CD14-positive monocyte (primary cell): ENCODE measurements at regions not wholly inside any gene's neighbourhood (a gene's known extent, or its start where the extent isn't known, plus 50 kb on each side); places are given as distances from the start of the nearest gene placed in this dataset.

Experiments used
- DNase-seq, 3 donors: peaks; one replicate each; pipeline ENCODE4 v3.0.0-alpha.2; 2011 to 2022
- H2AFZ ChIP-seq: 2 replicates; pipeline ENCODE4 v1.6.0; 2012; ENCODE audit warnings: mild to moderate bottlenecking, low read depth, low read length, inconsistent platforms; ENCODE audit not compliant: insufficient read depth, poor library complexity, severe bottlenecking
- H3K27ac ChIP-seq, 2 donors: 1 replicate in 1 of 2; 2 replicates in 1 of 2; pipeline ENCODE4 v1.5.1; 2012 to 2013; ENCODE audit warnings: low read length in 2 of 2, control low read depth in 1 of 2, inconsistent platforms in 1 of 2, low read depth in 1 of 2, mild to moderate bottlenecking in 1 of 2
- H3K27me3 ChIP-seq, 2 donors: one replicate each; pipeline versions ENCODE4 v1.6.0 to v1.6.1; 2011 to 2013; ENCODE audit warnings: low read length in 2 of 2; ENCODE audit not compliant: control insufficient read depth in 2 of 2, insufficient read depth in 2 of 2
- H3K36me3 ChIP-seq, 2 donors: replicated peaks in 1 of 2; 1 replicate in 1 of 2; 2 replicates in 1 of 2; pipeline versions ENCODE4 v1.5.1 to v1.6.1; 2012 to 2013; ENCODE audit warnings: low read length in 2 of 2, control low read depth in 1 of 2, inconsistent platforms in 1 of 2, mild to moderate bottlenecking in 1 of 2; ENCODE audit not compliant: insufficient read depth in 2 of 2, control insufficient read depth in 1 of 2
- H3K4me1 ChIP-seq, 2 donors: 1 replicate in 1 of 2; 2 replicates in 1 of 2; pipeline versions ENCODE4 v1.5.1 to v1.6.1; 2012 to 2013; ENCODE audit warnings: low read length in 2 of 2, control low read depth in 1 of 2, inconsistent platforms in 1 of 2, mild to moderate bottlenecking in 1 of 2, moderate library complexity in 1 of 2; ENCODE audit not compliant: insufficient read depth in 2 of 2, control insufficient read depth in 1 of 2
- H3K4me2 ChIP-seq: replicated peaks from 2 replicates; pipeline ENCODE3; 2012; ENCODE audit warnings: low read length, moderate library complexity, mild to moderate bottlenecking; ENCODE audit not compliant: poor library complexity, severe bottlenecking; ENCODE audit errors: extremely low read depth
- H3K4me3 ChIP-seq, 3 experiments: fragments of 200-600 bp in 1 of 3; sonication (generic) in 1 of 3; replicated peaks in 1 of 3; 1 replicate in 2 of 3; 2 replicates in 1 of 3; pipeline ENCODE4 v1.5.1; 2011 to 2013; ENCODE audit warnings: low read length in 3 of 3, mild to moderate bottlenecking in 3 of 3, control low read depth in 2 of 3, low read depth in 2 of 3, inconsistent platforms in 1 of 3, moderate library complexity in 1 of 3
- H3K79me2 ChIP-seq: 2 replicates; pipeline ENCODE4 v1.6.0; 2012; ENCODE audit warnings: mild to moderate bottlenecking, control low read depth, inconsistent platforms, low read length, moderate library complexity; ENCODE audit not compliant: insufficient read depth
- H3K9ac ChIP-seq: 2 replicates; pipeline ENCODE4 v1.6.0; 2017; ENCODE audit warnings: low read length, mild to moderate bottlenecking; ENCODE audit not compliant: insufficient read depth, poor library complexity, severe bottlenecking
- H3K9me3 ChIP-seq, 2 donors: replicated peaks in 1 of 2; 1 replicate in 1 of 2; 2 replicates in 1 of 2; pipeline versions ENCODE4 v1.5.1 to v1.6.1; 2012 to 2013; ENCODE audit warnings: low read length in 2 of 2, control low read depth in 1 of 2; ENCODE audit not compliant: control insufficient read depth in 1 of 2, insufficient read depth in 1 of 2
- H4K20me1 ChIP-seq: 2 replicates; pipeline ENCODE4 v1.6.0; 2012; ENCODE audit warnings: mild to moderate bottlenecking, low read length, control low read depth, moderate library complexity; ENCODE audit not compliant: insufficient read depth
- H3K27ac Mint-ChIP-seq, 7 donors: one replicate each; pipeline ENCODE4 v1.8.0; 2020; ENCODE audit warnings: mild to moderate bottlenecking in 7 of 7, mixed read lengths in 7 of 7, moderate library complexity in 6 of 7, inconsistent platforms in 2 of 7
- H3K27me3 Mint-ChIP-seq, 3 donors: one replicate each; pipeline ENCODE4 v1.8.0; 2021 to 2022; ENCODE audit warnings: low read depth in 3 of 3, mild to moderate bottlenecking in 3 of 3, mixed read lengths in 3 of 3, moderate library complexity in 3 of 3, inconsistent platforms in 1 of 3
- H3K36me3 Mint-ChIP-seq, 2 donors: one replicate each; pipeline ENCODE4 v1.8.0; 2020; ENCODE audit warnings: mixed read lengths in 2 of 2, inconsistent platforms in 1 of 2, mild to moderate bottlenecking in 1 of 2
- H3K4me1 Mint-ChIP-seq: one replicate; pipeline ENCODE4 v1.8.0; 2020; ENCODE audit warnings: mild to moderate bottlenecking, mixed read lengths
- H3K4me3 Mint-ChIP-seq, 2 donors: one replicate each; pipeline ENCODE4 v1.8.0; 2020; ENCODE audit warnings: mild to moderate bottlenecking in 2 of 2, mixed read lengths in 2 of 2, moderate library complexity in 1 of 2
- H3K9me3 Mint-ChIP-seq, 7 donors: one replicate each; pipeline ENCODE4 v1.8.0; 2020 to 2022; ENCODE audit warnings: mixed read lengths in 7 of 7, mild to moderate bottlenecking in 6 of 7, moderate library complexity in 6 of 7, inconsistent platforms in 2 of 7
- CTCF ChIP-seq: fragments of 200-600 bp; IDR thresholded peaks from one replicate; pipeline ENCODE4 v1.8.0; 2022; ENCODE audit warnings: antibody characterized with exemption, mild to moderate bottlenecking
- WGBS: methylation state at CpG from one replicate; pipeline ENCODE4 v1.1.5; 2013; ENCODE audit warnings: missing lambda C conversion rate; ENCODE audit not compliant: insufficient coverage; 5-methylcytosine and 5-hydroxymethylcytosine counted together
- intact Hi-C, 2 donors: fragments of 100-400 bp; cut with micrococcal nuclease; formaldehyde crosslinking; loops; one replicate each; pipeline versions ENCODE4 v1.15.0 to v1.15.1; 2023

- Histone ChIP-seq H4K20me1 (no peaks in the 10 kb centered on the region), H3K4me1 (no peaks in the 10 kb centered on the region), H3K9me3 (no peaks in the 10 kb centered on the region), H3K36me3 (no peaks in the 10 kb centered on the region), H3K79me2 (no peaks in the 10 kb centered on the region), H2AFZ (no peak overlapping the region), H3K9ac (no peak overlapping the region), H3K4me2 (no peak overlapping the region), H3K27me3 (no peaks in the 10 kb centered on the region), H3K27ac (no peak overlapping the region), H3K4me3 (no peak overlapping the region)
- Mint-ChIP-seq H3K27me3 (no peaks in the 10 kb centered on the region), H3K27ac (no peak overlapping the region), H3K4me1 (no peaks in the 10 kb centered on the region), H3K36me3 (no peaks in the 10 kb centered on the region), H3K9me3 (peaks cover 1 to 6% (median 3%) of the 10 kb centered on the region in 7 donors), H3K4me3 (no peak overlapping the region)
- no CpG with 5 or more reads among the region's 1 CpG for WGBS
- intact Hi-C loops: no loop called here
- TF ChIP-seq CTCF: no peak
- no peak for DNase-seq
Observed at GRCh38 chr15:35818846-35819245, 272.9 kb upstream of the DPH6 start.

GRCh38 chr15:35822153-35822552, 276.2 kb upstream of the DPH6 start:
- Histone ChIP-seq H3K9ac (no peak overlapping the region), H3K4me3 (no peak overlapping the region), H3K4me2 (no peak overlapping the region), H3K9me3 (no peaks in the 10 kb centered on the region), H3K4me1 (no peaks in the 10 kb centered on the region), H3K27ac (no peak overlapping the region), H2AFZ (no peak overlapping the region), H4K20me1 (no peaks in the 10 kb centered on the region), H3K27me3 (no peaks in the 10 kb centered on the region), H3K36me3 (no peaks in the 10 kb centered on the region), H3K79me2 (no peaks in the 10 kb centered on the region)
- H3K27ac Mint-ChIP-seq: no peak overlapping the region
- H3K36me3 Mint-ChIP-seq: no peaks in the 10 kb centered on the region
- no peak for TF ChIP-seq CTCF
- peaks cover 0 to 1% (median 0%) of the 10 kb centered on the region in 3 donors for H3K27me3 Mint-ChIP-seq
- H3K4me1 Mint-ChIP-seq: no peaks in the 10 kb centered on the region
- no peak overlapping the region for H3K4me3 Mint-ChIP-seq
- intact Hi-C loops: no loop called here
- H3K9me3 Mint-ChIP-seq: peaks cover 0 to 6% (median 2%) of the 10 kb centered on the region in 7 donors
- DNase-seq: no peak
